AG10803 (cell line): ENCODE measurements at regions not wholly inside any gene's neighbourhood (a gene's known extent, or its start where the extent isn't known, plus 50 kb on each side); places are given as distances from the start of the nearest gene placed in this dataset.

Source experiments
- DNase-seq: peaks from one replicate; pipeline ENCODE4 v3.0.0; 2010; ENCODE audit warnings: low read depth
- H3K4me3 ChIP-seq: 2 replicates; pipeline ENCODE4 v1.5.1; 2011; ENCODE audit warnings: mild to moderate bottlenecking, low read length, control low read depth
- TF ChIP-seq, protein P1 (sequence below): conservative IDR thresholded peaks from 2 replicates; pipeline ENCODE4 v1.5.1; 2011; ENCODE audit warnings: mild to moderate bottlenecking, low read length, control low read depth, inconsistent platforms

GRCh38 chr16:27703121-27703520 is 153.2 kb downstream of the KATNIP start:
- TF ChIP-seq, protein P1, sequence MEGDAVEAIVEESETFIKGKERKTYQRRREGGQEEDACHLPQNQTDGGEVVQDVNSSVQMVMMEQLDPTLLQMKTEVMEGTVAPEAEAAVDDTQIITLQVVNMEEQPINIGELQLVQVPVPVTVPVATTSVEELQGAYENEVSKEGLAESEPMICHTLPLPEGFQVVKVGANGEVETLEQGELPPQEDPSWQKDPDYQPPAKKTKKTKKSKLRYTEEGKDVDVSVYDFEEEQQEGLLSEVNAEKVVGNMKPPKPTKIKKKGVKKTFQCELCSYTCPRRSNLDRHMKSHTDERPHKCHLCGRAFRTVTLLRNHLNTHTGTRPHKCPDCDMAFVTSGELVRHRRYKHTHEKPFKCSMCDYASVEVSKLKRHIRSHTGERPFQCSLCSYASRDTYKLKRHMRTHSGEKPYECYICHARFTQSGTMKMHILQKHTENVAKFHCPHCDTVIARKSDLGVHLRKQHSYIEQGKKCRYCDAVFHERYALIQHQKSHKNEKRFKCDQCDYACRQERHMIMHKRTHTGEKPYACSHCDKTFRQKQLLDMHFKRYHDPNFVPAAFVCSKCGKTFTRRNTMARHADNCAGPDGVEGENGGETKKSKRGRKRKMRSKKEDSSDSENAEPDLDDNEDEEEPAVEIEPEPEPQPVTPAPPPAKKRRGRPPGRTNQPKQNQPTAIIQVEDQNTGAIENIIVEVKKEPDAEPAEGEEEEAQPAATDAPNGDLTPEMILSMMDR, result no peak
- no peak for DNase-seq
- no peak overlapping the region for H3K4me3 ChIP-seq

- H3K4me3 ChIP-seq, result no peak overlapping the region
- TF ChIP-seq, protein P1, result no peak
- DNase-seq, result peak; percentile 43
These were observed 153.6 kb downstream of the KATNIP start for GRCh38 chr16:27703545-27703944.

GRCh38 chr16:27704252-27704651 is 154.3 kb downstream of the KATNIP start:
- TF ChIP-seq, protein P1, result no peak

GRCh38 chr16:27706156-27706865 is 156.4 kb downstream of the KATNIP start:
- no peak overlapping the region for H3K4me3 ChIP-seq
- TF ChIP-seq, protein P1, result no peak
- DNase-seq, result no peak

More at GRCh38 chr16:27704252-27704651, 154.3 kb downstream of the KATNIP start:
- no peak for DNase-seq
- no peak overlapping the region for H3K4me3 ChIP-seq

DNA sequence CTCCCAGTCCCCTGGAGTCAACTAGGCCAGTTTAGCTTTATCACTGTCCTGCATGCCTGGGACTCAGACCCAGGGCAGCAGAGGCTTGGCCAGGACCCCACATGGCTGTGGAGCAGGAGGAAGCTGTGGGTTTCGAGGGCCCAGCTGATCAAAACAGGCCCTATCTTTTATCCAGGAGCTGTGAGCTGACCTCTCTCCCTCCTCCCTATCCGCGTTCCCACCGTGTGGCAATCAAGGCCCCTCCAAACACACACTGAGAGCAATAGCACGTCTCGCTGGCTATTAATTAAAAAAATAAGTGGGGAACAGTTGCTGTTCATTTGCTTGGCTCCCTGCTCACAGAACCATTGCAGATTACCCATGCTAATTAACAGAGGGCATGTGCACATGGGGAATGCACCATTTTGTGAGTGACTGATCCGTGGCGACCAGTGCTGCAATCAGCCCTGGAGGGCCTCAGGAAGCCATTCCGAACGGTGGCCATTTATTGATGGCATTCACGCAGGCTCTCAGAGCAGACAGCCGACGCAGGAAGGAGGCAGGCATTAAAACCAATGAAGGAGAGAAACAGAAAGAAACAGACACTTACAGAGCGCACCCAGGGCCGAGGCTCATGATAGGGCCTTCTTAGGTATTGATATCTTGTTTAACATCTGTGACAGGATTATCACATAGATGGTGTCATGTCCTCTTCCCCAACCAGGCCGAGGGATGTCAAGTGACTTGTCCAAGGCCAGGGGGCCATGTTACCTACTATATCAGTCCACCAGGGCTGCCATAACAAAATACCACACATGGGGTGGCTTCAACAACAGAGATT is 157.1 kb downstream of the KATNIP start:
- no peak for DNase-seq
- TF ChIP-seq, protein P1, result no peak

GRCh38 chr16:27708651-27709050 is 158.7 kb downstream of the KATNIP start:
- DNase-seq, result no peak
- TF ChIP-seq, protein P1, result no peak
- no peak overlapping the region for H3K4me3 ChIP-seq

More for the DNA sequence above, 157.1 kb downstream of the KATNIP start:
- H3K4me3 ChIP-seq, result no peak overlapping the region
